HUES64 (cell line): ENCODE measurements at regions not wholly inside any gene's neighbourhood (a gene's known extent, or its start where the extent isn't known, plus 50 kb on each side); places are given as distances from the start of the nearest gene placed in this dataset.

Experiments
- H3K27ac ChIP-seq: 2 replicates; pipeline ENCODE4 v1.7.0; 2013; ENCODE audit warnings: low read depth, low read length, inconsistent platforms
- H3K27me3 ChIP-seq: 2 replicates; pipeline ENCODE4 v1.6.1; 2013; ENCODE audit warnings: mild to moderate bottlenecking, low read length; ENCODE audit not compliant: insufficient read depth
- H3K36me3 ChIP-seq: 2 replicates; pipeline ENCODE4 v1.6.1; 2013; ENCODE audit warnings: mild to moderate bottlenecking, low read length; ENCODE audit not compliant: insufficient read depth
- H3K4me1 ChIP-seq: 2 replicates; pipeline ENCODE4 v1.6.1; 2013; ENCODE audit warnings: mild to moderate bottlenecking, low read length, moderate library complexity; ENCODE audit not compliant: insufficient read depth
- H3K4me3 ChIP-seq: 2 replicates; pipeline ENCODE4 v1.5.1; 2013; ENCODE audit warnings: mild to moderate bottlenecking, low read length, moderate library complexity
- H3K9ac ChIP-seq: 2 replicates; pipeline ENCODE4 v1.6.1; 2013; ENCODE audit warnings: mild to moderate bottlenecking, low read depth, low read length
- H3K9me3 ChIP-seq: 2 replicates; pipeline ENCODE4 v1.6.1; 2013; ENCODE audit warnings: low read depth, low read length; ENCODE audit not compliant: insufficient read depth
- WGBS: fragments of 150-250, 120-280 bp; methylation state at CpG from one replicate; pipeline ENCODE4 v1.1.7; 2013; ENCODE audit warnings: missing lambda C conversion rate; 5-methylcytosine and 5-hydroxymethylcytosine counted together

DNA sequence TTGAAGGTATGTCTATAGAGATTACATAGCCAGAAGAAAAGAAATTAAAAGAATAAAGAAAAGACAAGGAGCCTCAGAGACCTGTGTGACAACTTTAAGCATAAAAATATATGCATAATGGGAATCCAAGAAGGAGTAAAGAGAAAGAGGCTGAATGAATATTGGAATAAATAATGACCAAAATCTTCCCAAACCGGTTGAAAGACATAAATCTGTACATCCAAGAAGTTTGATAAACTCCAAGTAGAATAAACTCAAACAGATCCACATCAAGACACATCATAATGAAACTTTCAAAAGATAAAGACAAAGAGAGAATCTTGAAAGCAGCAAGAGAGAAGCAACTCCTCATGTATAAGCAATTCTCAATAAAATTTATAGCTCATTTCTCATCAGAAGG, 132.4 kb upstream of the ZNF516 start:
- no peaks in the 10 kb centered on the region for H3K36me3 ChIP-seq
- H3K27me3 ChIP-seq, result peaks cover 10% of the 10 kb centered on the region; the same call in 1 of the 2 replicates
- H3K27ac ChIP-seq, result no peak overlapping the region
- no peaks in the 10 kb centered on the region for H3K9me3 ChIP-seq
- H3K4me1 ChIP-seq, result peaks cover 9% of the 10 kb centered on the region
- no peak overlapping the region for H3K9ac ChIP-seq
- WGBS, result 100% methylated on average over 1 of the region's 1 CpG
- H3K4me3 ChIP-seq, result no peak overlapping the region

DNA sequence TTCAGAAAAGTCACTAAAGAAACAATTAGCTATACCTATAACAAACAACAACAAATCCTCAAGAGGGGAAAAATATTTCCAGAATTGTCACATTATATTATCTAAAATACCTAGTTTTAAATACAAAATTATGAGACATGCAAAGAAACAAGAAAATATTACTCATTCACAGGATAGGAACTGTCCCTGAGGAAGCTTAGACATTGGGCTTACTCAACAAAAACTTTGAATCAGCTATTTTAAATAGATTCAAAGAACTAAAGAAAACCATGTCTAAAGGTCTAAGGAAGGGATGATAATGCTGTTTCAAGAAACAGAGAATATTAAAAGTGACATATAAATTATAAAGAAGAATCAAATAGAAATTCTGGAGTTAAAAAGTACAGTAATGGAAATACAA, 131.9 kb upstream of the ZNF516 start:
- H3K36me3 ChIP-seq, result no peaks in the 10 kb centered on the region
- H3K9ac ChIP-seq, result no peak overlapping the region
- H3K4me1 ChIP-seq, result peaks cover 14% of the 10 kb centered on the region
- H3K4me3 ChIP-seq, result no peak overlapping the region
- peaks cover 15% of the 10 kb centered on the region for H3K27me3 ChIP-seq
- H3K27ac ChIP-seq, result no peak overlapping the region
- H3K9me3 ChIP-seq, result no peaks in the 10 kb centered on the region

- Histone ChIP-seq H3K36me3 (no peaks in the 10 kb centered on the region), H3K27me3 (peaks cover 16% of the 10 kb centered on the region), H3K4me3 (no peak overlapping the region), H3K4me1 (peaks cover 44% of the 10 kb centered on the region), H3K9ac (no peak overlapping the region), H3K9me3 (no peaks in the 10 kb centered on the region), H3K27ac (no peak overlapping the region)
- 54% methylated on average over 8 of the region's 8 CpGs for WGBS
Observed at GRCh38 chr18:76622651-76623050, 127.6 kb upstream of the ZNF516 start.

GRCh38 chr18:76621782-76622495, 126.9 kb upstream of the ZNF516 start:
- Histone ChIP-seq H3K4me3 (peak overlapping the region; percentile 50), H3K27me3 (peaks cover 16% of the 10 kb centered on the region), H3K27ac (no peak overlapping the region), H3K36me3 (no peaks in the 10 kb centered on the region), H3K9me3 (no peaks in the 10 kb centered on the region), H3K9ac (no peak overlapping the region), H3K4me1 (peaks cover 44% of the 10 kb centered on the region)
- WGBS, result 53% methylated on average over 12 of the region's 12 CpGs

DNA sequence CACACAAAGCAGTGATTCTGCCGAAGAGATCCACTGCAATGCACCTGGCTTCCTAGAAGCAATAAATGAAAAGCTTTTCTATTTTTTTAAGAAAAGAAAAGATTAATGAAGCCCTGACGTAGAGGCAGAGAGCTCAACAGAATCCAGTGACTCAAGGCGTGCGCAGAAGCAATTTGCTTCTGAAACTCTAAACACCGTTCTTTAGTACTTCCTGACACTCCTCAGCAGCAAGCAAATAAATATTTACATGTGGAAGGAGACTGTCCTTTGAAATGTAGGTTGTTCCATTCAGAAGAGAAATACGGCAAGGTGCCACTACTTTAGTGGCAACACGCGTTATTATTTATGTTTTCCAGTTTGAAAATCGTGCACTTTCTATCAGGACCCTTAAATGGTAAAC, 126.2 kb upstream of the ZNF516 start:
- peak overlapping the region; percentile 50 for H3K4me3 ChIP-seq
- peaks cover 45% of the 10 kb centered on the region for H3K4me1 ChIP-seq
- WGBS, result 12% methylated on average over 9 of the region's 9 CpGs
- peaks cover 16% of the 10 kb centered on the region for H3K27me3 ChIP-seq
- no peaks in the 10 kb centered on the region for H3K36me3 ChIP-seq
- H3K9me3 ChIP-seq, result no peaks in the 10 kb centered on the region
- no peak overlapping the region for H3K27ac ChIP-seq
- 0 out of 2 replicates have a peak overlapping the region, but pooled peaks have one; percentile 57 for H3K9ac ChIP-seq

DNA sequence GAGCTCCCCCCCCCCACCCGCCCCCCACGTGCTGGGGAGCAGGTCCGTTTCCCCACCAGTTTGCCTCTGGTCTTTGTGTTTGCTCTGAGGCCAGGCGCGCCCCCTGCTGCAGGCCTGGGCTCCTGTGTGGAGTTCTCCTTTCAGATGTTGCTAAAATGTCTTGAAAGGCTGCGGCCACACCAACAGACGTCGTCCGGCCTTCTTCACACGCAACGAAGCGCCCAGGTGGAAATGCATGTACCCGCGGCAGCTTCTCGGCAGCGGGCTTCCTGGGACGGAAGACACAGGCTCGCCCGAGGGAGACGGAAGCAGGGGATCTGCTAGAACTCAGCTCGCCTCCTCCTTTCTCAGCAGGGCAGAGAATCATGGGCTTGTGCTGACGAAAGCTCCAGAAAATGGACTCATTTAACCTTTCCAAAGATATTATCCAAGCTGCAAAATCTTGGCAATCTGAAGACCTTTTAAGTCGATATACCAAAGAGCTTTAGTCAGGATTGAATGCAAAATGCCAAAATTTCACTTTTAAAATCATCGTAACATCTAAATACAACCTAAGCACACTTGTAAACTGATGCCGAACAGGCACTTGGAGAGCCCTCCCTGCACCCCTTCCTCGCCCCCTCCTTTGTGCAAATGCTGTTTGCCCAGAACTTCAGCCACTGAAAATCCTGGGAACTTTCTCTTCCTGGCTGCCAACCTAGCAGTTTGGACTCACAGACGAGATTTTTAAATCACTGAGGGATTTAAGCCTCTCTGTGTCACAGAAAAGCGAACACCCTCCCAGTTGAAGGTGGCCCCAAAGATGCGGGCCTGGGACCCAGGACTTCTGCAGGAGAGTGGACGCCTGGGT, 125.5 kb upstream of the ZNF516 start:
- Histone ChIP-seq H3K27me3 (peaks cover 16% of the 10 kb centered on the region), H3K9me3 (no peaks in the 10 kb centered on the region), H3K36me3 (no peaks in the 10 kb centered on the region), H3K9ac (peak overlapping the region; percentile 57), H3K4me3 (peak overlapping the region; percentile 50), H3K4me1 (peaks cover 50% of the 10 kb centered on the region), H3K27ac (peak overlapping the region; percentile 57; the same call in 1 of the 2 replicates)
- 11% methylated on average over 28 of the region's 30 CpGs for WGBS

- WGBS, result 7% methylated on average over 27 of the region's 27 CpGs
- peak overlapping the region; percentile 64 for H3K9ac ChIP-seq
- H3K36me3 ChIP-seq, result no peaks in the 10 kb centered on the region
- peak overlapping the region; percentile 60; the same call in 1 of the 2 replicates for H3K27ac ChIP-seq
- no peaks in the 10 kb centered on the region for H3K9me3 ChIP-seq
- H3K27me3 ChIP-seq, result peaks cover 16% of the 10 kb centered on the region
- peak overlapping the region; percentile 50 for H3K4me3 ChIP-seq
- peaks cover 50% of the 10 kb centered on the region for H3K4me1 ChIP-seq
Observed at GRCh38 chr18:76619621-76620315, 124.7 kb upstream of the ZNF516 start.

DNA sequence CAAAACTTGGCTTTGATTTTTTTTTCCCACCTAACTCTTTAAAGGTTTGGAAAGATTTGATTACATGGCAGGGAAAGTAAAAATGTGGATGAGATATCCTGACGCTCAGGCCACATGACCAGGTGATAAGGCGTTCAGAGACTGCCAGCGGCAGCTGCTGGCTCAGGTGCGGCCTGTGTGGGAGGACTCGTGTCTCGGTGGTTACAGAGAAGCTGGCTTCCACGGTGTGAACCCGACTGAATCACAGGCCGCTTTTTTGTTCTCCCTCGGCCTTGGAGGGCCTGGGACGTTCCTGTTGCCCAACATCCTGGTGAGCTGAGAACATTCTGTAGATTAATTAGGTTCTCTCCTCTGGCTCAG, 124.2 kb upstream of the ZNF516 start:
- no peak overlapping the region for H3K9ac ChIP-seq
- 43% methylated on average over 11 of the region's 11 CpGs for WGBS
- H3K27ac ChIP-seq, result peak overlapping the region; percentile 60; the same call in 1 of the 2 replicates
- H3K9me3 ChIP-seq, result no peaks in the 10 kb centered on the region
- peaks cover 16% of the 10 kb centered on the region for H3K27me3 ChIP-seq
- H3K4me3 ChIP-seq, result peak overlapping the region; percentile 50
- H3K36me3 ChIP-seq, result no peaks in the 10 kb centered on the region
- H3K4me1 ChIP-seq, result peaks cover 50% of the 10 kb centered on the region

DNA sequence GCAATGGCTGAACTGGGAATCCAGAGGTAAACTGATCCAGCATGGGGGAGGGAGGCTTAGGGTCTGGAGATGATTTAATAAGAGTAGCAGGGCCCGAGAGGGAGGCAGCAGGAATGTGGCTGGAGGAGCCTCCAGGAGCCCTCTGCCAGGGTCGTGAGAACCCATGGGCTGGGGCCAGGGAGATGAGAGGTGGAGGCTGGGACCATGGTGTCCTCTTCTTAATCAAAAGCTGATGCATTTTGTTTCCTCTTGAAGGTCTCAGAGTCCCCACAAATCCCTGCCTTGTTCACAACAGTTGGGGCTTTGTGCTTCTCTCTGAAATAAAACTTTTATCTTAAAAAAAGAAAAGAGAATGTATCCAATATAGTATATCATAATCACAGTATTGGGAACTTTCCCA, 123.7 kb upstream of the ZNF516 start:
- Histone ChIP-seq H3K27ac (no peak overlapping the region), H3K27me3 (peaks cover 13% of the 10 kb centered on the region), H3K4me3 (no peak overlapping the region), H3K36me3 (no peaks in the 10 kb centered on the region), H3K9ac (no peak overlapping the region), H3K9me3 (no peaks in the 10 kb centered on the region), H3K4me1 (peaks cover 50% of the 10 kb centered on the region)
- WGBS, result 81% methylated on average over 2 of the region's 2 CpGs

DNA sequence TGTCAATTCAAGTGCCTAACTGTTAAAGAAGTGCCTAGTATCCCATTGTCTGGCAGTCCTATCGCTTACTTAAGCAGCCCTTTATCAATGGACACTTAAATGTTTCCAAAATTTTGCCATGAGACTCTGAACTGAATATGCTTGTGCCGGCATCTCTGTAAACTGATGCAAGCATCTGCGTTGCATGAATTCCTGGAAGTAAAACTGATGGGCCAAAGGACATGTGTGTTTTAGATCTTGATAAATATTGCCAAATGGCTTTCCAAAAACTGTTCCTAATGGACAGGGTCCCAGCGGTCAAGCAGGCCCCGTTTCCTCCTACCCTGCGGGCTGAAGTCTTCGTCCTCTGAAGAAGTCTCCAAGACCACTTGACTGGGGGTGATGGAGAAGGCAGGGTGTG, 121.3 kb upstream of the ZNF516 start:
- Histone ChIP-seq H3K27ac (no peak overlapping the region), H3K4me1 (peaks cover 31% of the 10 kb centered on the region), H3K27me3 (no peaks in the 10 kb centered on the region; the same call in 1 of the 2 replicates), H3K9ac (no peak overlapping the region), H3K4me3 (no peak overlapping the region), H3K9me3 (no peaks in the 10 kb centered on the region), H3K36me3 (no peaks in the 10 kb centered on the region)
- 84% methylated on average over 7 of the region's 7 CpGs for WGBS
